ENCODE measurements at regions not wholly inside any gene's neighbourhood (a gene's known extent, or its start where the extent isn't known, plus 50 kb on each side); places are given as distances from the start of the nearest gene placed in this dataset.

GRCh38 chr14:87050421-87050820 is 942.6 kb downstream of the GALC start:
- TF ChIP-seq POLR2AphosphoS5 (IDR thresholded peaks at IDR 0.05; ENCODE audit: insufficient read depth, low read depth, low read length), result no peak
- TF ChIP-seq FOS (IDR thresholded peaks at IDR 0.05; ENCODE audit: borderline replicate concordance, insufficient read depth, low read length), result no peak
- TF ChIP-seq CTCF (IDR thresholded peaks at IDR 0.05; ENCODE audit: extremely low read depth in 1 of 2, insufficient read depth in 1 of 2, low read depth in 1 of 2, low read length in 2 of 2), result no peak
- TF ChIP-seq EZH2 (IDR thresholded peaks at IDR 0.05; ENCODE audit: borderline replicate concordance, low read depth, low read length, severe bottlenecking), result no peak
